ENCODE measurements at regions not wholly inside any gene's neighbourhood (a gene's known extent, or its start where the extent isn't known, plus 50 kb on each side); places are given as distances from the start of the nearest gene placed in this dataset.

GRCh38 chr2:220114443-220114842 lies 487.0 kb downstream of the SLC4A3 start:
- DNase-seq, result no peak
- intact Hi-C loops (cut with DNase I; ENCODE audit: low total_unique reads), result no loop called here
- no peaks in the 10 kb centered on the region for H3K4me1 ChIP-seq
- 88 to 100% (median 94%) methylated on average over 1 of the region's 1 CpG for WGBS, 5 donors
- peaks cover 0 to 22% (median 13%) of the 10 kb centered on the region in 4 donors for H3K9me3 ChIP-seq
- no peak overlapping the region for H3K27ac ChIP-seq
- H3K27me3 ChIP-seq, result no peaks in the 10 kb centered on the region
- H3K4me3 ChIP-seq, result no peak overlapping the region
- TF ChIP-seq, protein P1, sequence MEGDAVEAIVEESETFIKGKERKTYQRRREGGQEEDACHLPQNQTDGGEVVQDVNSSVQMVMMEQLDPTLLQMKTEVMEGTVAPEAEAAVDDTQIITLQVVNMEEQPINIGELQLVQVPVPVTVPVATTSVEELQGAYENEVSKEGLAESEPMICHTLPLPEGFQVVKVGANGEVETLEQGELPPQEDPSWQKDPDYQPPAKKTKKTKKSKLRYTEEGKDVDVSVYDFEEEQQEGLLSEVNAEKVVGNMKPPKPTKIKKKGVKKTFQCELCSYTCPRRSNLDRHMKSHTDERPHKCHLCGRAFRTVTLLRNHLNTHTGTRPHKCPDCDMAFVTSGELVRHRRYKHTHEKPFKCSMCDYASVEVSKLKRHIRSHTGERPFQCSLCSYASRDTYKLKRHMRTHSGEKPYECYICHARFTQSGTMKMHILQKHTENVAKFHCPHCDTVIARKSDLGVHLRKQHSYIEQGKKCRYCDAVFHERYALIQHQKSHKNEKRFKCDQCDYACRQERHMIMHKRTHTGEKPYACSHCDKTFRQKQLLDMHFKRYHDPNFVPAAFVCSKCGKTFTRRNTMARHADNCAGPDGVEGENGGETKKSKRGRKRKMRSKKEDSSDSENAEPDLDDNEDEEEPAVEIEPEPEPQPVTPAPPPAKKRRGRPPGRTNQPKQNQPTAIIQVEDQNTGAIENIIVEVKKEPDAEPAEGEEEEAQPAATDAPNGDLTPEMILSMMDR (IDR thresholded peaks at IDR 0.05), result no peak
- TF ChIP-seq EP300 (IDR thresholded peaks at IDR 0.05) (no peak), POLR2AphosphoS5 (IDR thresholded peaks at IDR 0.05) (no peak), POLR2A (IDR thresholded peaks at IDR 0.05) (no peak)
- H3K36me3 ChIP-seq, result no peaks in the 10 kb centered on the region

GRCh38 chr2:220117025-220117424 lies 489.6 kb downstream of the SLC4A3 start:
- no peak overlapping the region for H3K4me3 ChIP-seq
- DNase-seq, result no peak
- no peaks in the 10 kb centered on the region for H3K27me3 ChIP-seq
- 48 to 68% (median 57%) methylated on average over 5 of the region's 5 CpGs for WGBS, 5 donors
- peaks cover 0 to 22% (median 13%) of the 10 kb centered on the region in 4 donors for H3K9me3 ChIP-seq
- intact Hi-C loops (cut with DNase I; ENCODE audit: low total_unique reads), result no loop called here
- no peak for TF ChIP-seq POLR2A (IDR thresholded peaks at IDR 0.05)
- TF ChIP-seq, protein P1 (IDR thresholded peaks at IDR 0.05), result no peak
- TF ChIP-seq EP300 (IDR thresholded peaks at IDR 0.05), result no peak
- TF ChIP-seq POLR2AphosphoS5 (IDR thresholded peaks at IDR 0.05), result no peak
- H3K4me1 ChIP-seq, result no peaks in the 10 kb centered on the region
- H3K36me3 ChIP-seq, result no peaks in the 10 kb centered on the region
- no peak overlapping the region for H3K27ac ChIP-seq

- DNase-seq, result no peak
- Histone ChIP-seq H3K9me3 (peaks cover 0 to 12% (median 5%) of the 10 kb centered on the region in 4 donors), H3K36me3 (no peaks in the 10 kb centered on the region), H3K27ac (no peak overlapping the region), H3K27me3 (no peaks in the 10 kb centered on the region), H3K4me1 (no peaks in the 10 kb centered on the region), H3K4me3 (no peak overlapping the region)
- TF ChIP-seq POLR2A (IDR thresholded peaks at IDR 0.05) (no peak), POLR2AphosphoS5 (IDR thresholded peaks at IDR 0.05) (no peak), EP300 (IDR thresholded peaks at IDR 0.05) (no peak)
- TF ChIP-seq, protein P1 (IDR thresholded peaks at IDR 0.05), result no peak
- WGBS, 5 donors, result 57 to 88% (median 65%) methylated on average over 2 of the region's 2 CpGs
- intact Hi-C loops (cut with DNase I; ENCODE audit: low total_unique reads), result no loop called here
Observed at GRCh38 chr2:220120041-220120440, 492.6 kb downstream of the SLC4A3 start.

DNA sequence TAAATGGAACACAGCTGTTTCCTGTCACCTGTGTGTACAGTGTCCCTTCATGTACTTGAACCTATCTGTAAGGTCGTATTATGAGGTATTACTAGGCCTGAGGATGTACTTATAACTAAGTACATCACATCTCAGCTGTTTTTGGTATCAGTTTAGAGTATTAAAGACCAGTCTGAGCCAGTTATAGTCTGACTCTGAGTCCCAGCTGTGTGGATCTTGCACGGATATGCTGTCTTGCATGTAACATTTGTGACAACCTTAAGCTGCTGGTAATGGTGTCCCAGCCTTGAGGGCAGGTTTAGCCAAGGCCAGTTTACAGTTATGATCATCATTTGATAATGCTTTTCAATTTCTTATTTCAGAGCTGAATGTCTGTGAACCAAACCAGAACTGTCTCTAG lies 496.3 kb downstream of the SLC4A3 start:
- DNase-seq, result no peak
- intact Hi-C loops (cut with DNase I; ENCODE audit: low total_unique reads), result no loop called here
- no peak overlapping the region for H3K27ac ChIP-seq
- H3K4me3 ChIP-seq, result no peak overlapping the region
- WGBS, 5 donors, result 24 to 61% (median 53%) methylated on average over 2 of the region's 2 CpGs
- no peaks in the 10 kb centered on the region for H3K36me3 ChIP-seq
- no peaks in the 10 kb centered on the region for H3K9me3 ChIP-seq
- H3K27me3 ChIP-seq, result no peaks in the 10 kb centered on the region
- TF ChIP-seq, protein P1 (IDR thresholded peaks at IDR 0.05), result no peak
- TF ChIP-seq POLR2A (IDR thresholded peaks at IDR 0.05) (no peak), POLR2AphosphoS5 (IDR thresholded peaks at IDR 0.05) (no peak), EP300 (IDR thresholded peaks at IDR 0.05) (no peak)
- H3K4me1 ChIP-seq, result no peaks in the 10 kb centered on the region
